GM23248 (cell line): ENCODE measurements at regions not wholly inside any gene's neighbourhood (a gene's known extent, or its start where the extent isn't known, plus 50 kb on each side); places are given as distances from the start of the nearest gene placed in this dataset.
"Not testable (repeated sequence)": the region's sequence is repeated elsewhere in the genome, so short reads cannot be mapped to it uniquely, and the experiment has no call there.

Experiments used
- DNase-seq: peaks from one replicate; pipeline ENCODE4 v3.0.0-alpha.2; 2015
- H2AFZ ChIP-seq: fragments of 200-600 bp; sonication (generic); 2 replicates; pipeline ENCODE4 v1.6.1; 2016; ENCODE audit warnings: antibody characterized with exemption
- H3F3A ChIP-seq: fragments of 200-600 bp; sonication (generic); 2 replicates; pipeline ENCODE4 v1.6.1; 2016; ENCODE audit warnings: mild to moderate bottlenecking, antibody characterized with exemption, mixed run types; ENCODE audit not compliant: insufficient read depth
- H3K27ac ChIP-seq: fragments of 200-600 bp; sonication (generic); 2 replicates; pipeline ENCODE4 v1.5.1; 2016; ENCODE audit warnings: mild to moderate bottlenecking
- H3K27me3 ChIP-seq: fragments of 200-600 bp; sonication (generic); replicated peaks from 2 replicates; pipeline ENCODE4 v1.6.1; 2016; ENCODE audit warnings: mild to moderate bottlenecking; ENCODE audit not compliant: insufficient read depth
- H3K36me3 ChIP-seq: fragments of 200-600 bp; sonication (generic); 2 replicates; pipeline ENCODE4 v1.6.1; 2016; ENCODE audit warnings: low read depth, mild to moderate bottlenecking
- H3K4me1 ChIP-seq: fragments of 200-600 bp; sonication (generic); 2 replicates; pipeline ENCODE4 v1.6.1; 2016; ENCODE audit warnings: mild to moderate bottlenecking; ENCODE audit not compliant: insufficient read depth
- H3K4me2 ChIP-seq: fragments of 200-600 bp; sonication (generic); one replicate; pipeline ENCODE4 v1.6.1; 2016; ENCODE audit warnings: mild to moderate bottlenecking; ENCODE audit not compliant: unreplicated experiment
- H3K4me3 ChIP-seq: fragments of 200-600 bp; sonication (generic); 2 replicates; pipeline ENCODE4 v1.5.1; 2016; ENCODE audit warnings: mild to moderate bottlenecking
- H3K79me2 ChIP-seq: fragments of 200-600 bp; sonication (generic); 2 replicates; pipeline ENCODE4 v1.6.1; 2016; ENCODE audit warnings: mild to moderate bottlenecking; ENCODE audit not compliant: insufficient read depth
- H3K9ac ChIP-seq: fragments of 200-600 bp; sonication (generic); 2 replicates; pipeline ENCODE4 v1.6.1; 2016; ENCODE audit warnings: mild to moderate bottlenecking
- H3K9me2 ChIP-seq: fragments of 200-600 bp; sonication (generic); 2 replicates; pipeline ENCODE4 v1.6.1; 2016; ENCODE audit warnings: mixed run types, mild to moderate bottlenecking, moderate library complexity; ENCODE audit not compliant: insufficient read depth
- H3K9me3 ChIP-seq: fragments of 200-600 bp; sonication (generic); one replicate; pipeline ENCODE4 v1.6.1; 2017; ENCODE audit warnings: low read depth
- H4K20me1 ChIP-seq: fragments of 200-600 bp; sonication (generic); 2 replicates; pipeline ENCODE4 v1.6.0; 2016; ENCODE audit not compliant: insufficient read depth
- EZH2 ChIP-seq: fragments of 200-600 bp; sonication (generic); IDR thresholded peaks from 2 replicates; pipeline ENCODE4 v1.6.1; 2018; ENCODE audit warnings: antibody characterized with exemption, mild to moderate bottlenecking; ENCODE audit not compliant: insufficient read depth, poor library complexity, severe bottlenecking
- EZH2phosphoT487 ChIP-seq: fragments of 200-600 bp; sonication (generic); IDR thresholded peaks from 2 replicates; pipeline ENCODE4 v1.6.1; 2018; ENCODE audit warnings: antibody characterized with exemption, moderate library complexity, mild to moderate bottlenecking, low read depth; ENCODE audit not compliant: insufficient read depth
- WGBS, 2 experiments: methylation state at CpG; one replicate each; pipeline ENCODE4 v1.1.6; 2015 to 2017; ENCODE audit warnings: low lambda C conversion rate in 2 of 2, low coverage in 1 of 2; ENCODE audit errors: missing lambda C conversion rate in 2 of 2; 5-methylcytosine and 5-hydroxymethylcytosine counted together
- in situ Hi-C: fragments of 300-500 bp; cut with MboI; formaldehyde crosslinking; loops from 2 replicates; pipeline ENCODE4 v1.15.0; 2020

DNA sequence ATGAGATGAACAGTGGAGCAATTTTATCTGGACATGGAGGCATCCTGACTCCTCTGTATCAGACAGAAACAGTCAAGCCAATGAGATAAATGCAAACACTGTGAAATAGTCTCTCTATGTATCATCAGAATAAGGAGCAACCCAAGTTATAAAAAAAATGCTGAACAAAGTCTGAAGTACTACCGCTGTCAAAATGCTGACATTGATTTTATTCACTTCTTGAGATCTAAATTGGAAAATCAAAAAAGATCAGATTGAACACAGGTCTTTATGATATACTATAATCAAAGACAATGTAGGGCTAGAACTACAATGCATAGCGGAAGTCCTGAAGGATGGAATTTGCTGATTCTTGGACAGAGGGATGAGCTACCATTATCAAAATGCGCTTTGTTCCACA is 76.1 kb downstream of the FTHL17 start:
- TF ChIP-seq EZH2 (no peak), EZH2phosphoT487 (no peak)
- 39 to 43% methylated on average over 3 of the region's 3 CpGs for WGBS, 2 experiments
- no peaks in the 10 kb centered on the region for H3K9me2 ChIP-seq
- no peaks in the 10 kb centered on the region for H3F3A ChIP-seq
- H4K20me1 ChIP-seq: no peaks in the 10 kb centered on the region
- no peaks in the 10 kb centered on the region for H3K36me3 ChIP-seq
- H3K27me3 ChIP-seq: no peaks in the 10 kb centered on the region
- no peaks in the 10 kb centered on the region for H3K4me1 ChIP-seq
- H2AFZ ChIP-seq: no peak overlapping the region
- H3K9me3 ChIP-seq: no peaks in the 10 kb centered on the region
- H3K79me2 ChIP-seq: no peaks in the 10 kb centered on the region
- no peak for DNase-seq
- in situ Hi-C loops: no loop called here
- no peak overlapping the region for H3K9ac ChIP-seq
- no peak overlapping the region for H3K4me2 ChIP-seq
- H3K27ac ChIP-seq: no peak overlapping the region
- no peak overlapping the region for H3K4me3 ChIP-seq

GRCh38 chrX:30995060-30995700 is 76.7 kb downstream of the FTHL17 start:
- H4K20me1 ChIP-seq: no peaks in the 10 kb centered on the region
- H3K9ac ChIP-seq: no peak overlapping the region
- no peaks in the 10 kb centered on the region for H3K9me2 ChIP-seq
- TF ChIP-seq EZH2: no peak
- TF ChIP-seq EZH2phosphoT487: no peak
- H3K9me3 ChIP-seq: no peaks in the 10 kb centered on the region
- no peak overlapping the region for H3K4me3 ChIP-seq
- DNase-seq: no peak
- in situ Hi-C loops: no loop called here
- H3K36me3 ChIP-seq: no peaks in the 10 kb centered on the region
- no peak overlapping the region for H3K4me2 ChIP-seq
- no peak overlapping the region for H2AFZ ChIP-seq
- no peaks in the 10 kb centered on the region for H3F3A ChIP-seq
- no peaks in the 10 kb centered on the region for H3K27me3 ChIP-seq
- WGBS, 2 experiments: 0 to 5% methylated on average over 1 of the region's 1 CpG
- H3K79me2 ChIP-seq: no peaks in the 10 kb centered on the region
- no peak overlapping the region for H3K27ac ChIP-seq
- no peaks in the 10 kb centered on the region for H3K4me1 ChIP-seq

DNA sequence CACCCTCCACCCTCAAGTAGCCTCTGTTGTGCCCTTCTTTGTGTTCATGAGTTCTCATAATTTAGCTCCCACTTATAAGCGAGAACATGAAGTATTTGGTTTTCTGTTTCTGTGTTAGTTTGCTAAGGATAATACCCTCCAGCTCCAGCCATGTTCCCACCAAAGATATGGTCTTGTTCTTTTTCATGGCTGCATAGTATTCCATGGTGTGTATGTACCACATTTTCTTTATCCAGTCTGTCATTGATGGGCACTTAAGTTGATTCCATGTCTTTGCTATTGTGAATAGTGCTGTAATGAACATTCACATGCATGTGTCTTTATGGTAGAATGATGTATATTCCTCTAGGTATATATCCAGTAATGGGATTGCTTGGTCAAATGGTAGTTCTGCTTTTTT is 77.8 kb downstream of the FTHL17 start:
- H3K4me3 ChIP-seq, H3F3A ChIP-seq, H3K4me2 ChIP-seq, H3K79me2 ChIP-seq, H3K36me3 ChIP-seq, H3K4me1 ChIP-seq, H3K27me3 ChIP-seq, H3K9me2 ChIP-seq, H3K27ac ChIP-seq, H4K20me1 ChIP-seq, in situ Hi-C loops, H2AFZ ChIP-seq, H3K9ac ChIP-seq, DNase-seq, H3K9me3 ChIP-seq: not testable (repeated sequence)
- WGBS, 2 experiments: 50% methylated on average over 1 of the region's 1 CpG; no CpG with 5 or more reads in 1 of the 2 experiments

DNA sequence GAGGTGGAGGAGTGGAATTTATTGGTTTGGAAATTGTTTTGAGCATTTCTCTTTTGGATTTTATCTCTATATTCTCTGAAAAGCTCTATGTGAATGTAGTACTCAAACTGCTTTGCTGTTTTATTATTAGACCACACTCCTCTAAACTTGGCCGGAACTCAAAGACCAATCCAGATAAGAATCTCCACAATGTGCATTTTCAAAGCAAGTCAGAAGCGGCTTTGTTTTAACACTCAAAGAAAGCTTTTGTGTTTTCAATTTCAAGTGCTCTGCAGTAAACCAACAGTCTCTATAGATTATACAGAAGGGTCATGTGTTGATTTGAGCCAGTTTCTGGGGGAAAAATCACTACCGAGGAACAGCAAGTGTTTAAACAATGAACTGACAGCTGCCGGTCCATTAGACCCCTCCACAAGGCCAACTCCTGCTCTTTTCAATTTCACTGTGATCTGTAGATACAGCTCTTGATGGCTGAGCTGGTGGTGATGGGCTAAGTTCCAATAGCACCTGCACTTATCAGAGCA is 79.4 kb downstream of the FTHL17 start:
- Histone ChIP-seq H4K20me1 (no peaks in the 10 kb centered on the region), H3K4me3 (no peak overlapping the region), H3K27me3 (no peaks in the 10 kb centered on the region), H3K27ac (no peak overlapping the region), H3K9me2 (no peaks in the 10 kb centered on the region), H3K36me3 (no peaks in the 10 kb centered on the region), H3K4me1 (no peaks in the 10 kb centered on the region), H3K9me3 (no peaks in the 10 kb centered on the region), H3F3A (no peaks in the 10 kb centered on the region), H3K4me2 (no peak overlapping the region), H2AFZ (no peak overlapping the region), H3K79me2 (no peaks in the 10 kb centered on the region), H3K9ac (no peak overlapping the region)
- DNase-seq: no peak
- WGBS, 2 experiments: 16% methylated on average over 4 of the region's 4 CpGs
- in situ Hi-C loops: no loop called here
- no peak for TF ChIP-seq EZH2phosphoT487
- no peak for TF ChIP-seq EZH2

GRCh38 chrX:30990361-30990760 is 81.5 kb downstream of the FTHL17 start:
- Histone ChIP-seq H3K36me3 (no peaks in the 10 kb centered on the region), H3K4me3 (no peak overlapping the region), H3K9me2 (no peaks in the 10 kb centered on the region), H3F3A (no peaks in the 10 kb centered on the region), H3K9ac (no peak overlapping the region), H3K4me1 (no peaks in the 10 kb centered on the region), H3K27me3 (no peaks in the 10 kb centered on the region), H4K20me1 (no peaks in the 10 kb centered on the region), H3K9me3 (no peaks in the 10 kb centered on the region), H3K27ac (no peak overlapping the region), H3K4me2 (no peak overlapping the region), H3K79me2 (no peaks in the 10 kb centered on the region), H2AFZ (no peak overlapping the region)
- in situ Hi-C loops: no loop called here
- TF ChIP-seq EZH2 (no peak), EZH2phosphoT487 (no peak)
- no peak for DNase-seq
- WGBS, 2 experiments: 14 to 22% methylated on average over 2 of the region's 2 CpGs
